Skeletal muscle tissue (tissue), 3 donors: ENCODE measurements at regions not wholly inside any gene's neighbourhood (a gene's known extent, or its start where the extent isn't known, plus 50 kb on each side); places are given as distances from the start of the nearest gene placed in this dataset.
"Not testable (repeated sequence)": the region's sequence is repeated elsewhere in the genome, so short reads cannot be mapped to it uniquely, and the experiment has no call there.

Source experiments
- H3K27ac ChIP-seq: one replicate; pipeline ENCODE4 v1.7.0; 2013; ENCODE audit warnings: mild to moderate bottlenecking, low read depth, low read length, inconsistent platforms
- H3K27me3 ChIP-seq, 3 donors: one replicate each; pipeline ENCODE4 v1.7.0; 2013; ENCODE audit warnings: low read length in 3 of 3; ENCODE audit not compliant: control insufficient read depth in 3 of 3, insufficient read depth in 3 of 3
- H3K36me3 ChIP-seq, 3 donors: one replicate each; pipeline ENCODE4 v1.7.0; 2013; ENCODE audit warnings: low read length in 3 of 3; ENCODE audit not compliant: control insufficient read depth in 3 of 3, insufficient read depth in 3 of 3
- H3K4me1 ChIP-seq, 3 donors: one replicate each; pipeline ENCODE4 v1.7.0; 2013; ENCODE audit warnings: low read length in 3 of 3, mild to moderate bottlenecking in 3 of 3; ENCODE audit not compliant: control insufficient read depth in 3 of 3, insufficient read depth in 3 of 3
- H3K4me3 ChIP-seq, 3 donors: one replicate each; pipeline ENCODE4 v1.7.0; 2013; ENCODE audit warnings: low read length in 3 of 3
- H3K9ac ChIP-seq, 3 donors: one replicate each; pipeline ENCODE4 v1.7.0; 2013; ENCODE audit warnings: low read length in 3 of 3, mild to moderate bottlenecking in 3 of 3, moderate library complexity in 2 of 3, low read depth in 1 of 3
- H3K9me3 ChIP-seq, 3 donors: one replicate each; pipeline ENCODE4 v1.7.0; 2013; ENCODE audit warnings: low read length in 3 of 3; ENCODE audit not compliant: control insufficient read depth in 3 of 3
- donor health status: Osteomylitis.

GRCh38 chr3:26260139-26260538 is 362.4 kb upstream of the LRRC3B start:
- Histone ChIP-seq H3K4me1 (no peaks in the 10 kb centered on the region), H3K4me3 (no peak overlapping the region), H3K36me3 (no peaks in the 10 kb centered on the region), H3K27me3 (no peaks in the 10 kb centered on the region), H3K9ac (no peak overlapping the region), H3K27ac (no peak overlapping the region), H3K9me3 (no peaks in the 10 kb centered on the region)

GRCh38 chr3:26264708-26265107 is 357.9 kb upstream of the LRRC3B start:
- Histone ChIP-seq H3K9me3 (no peaks in the 10 kb centered on the region), H3K36me3 (no peaks in the 10 kb centered on the region), H3K4me3 (no peak overlapping the region), H3K4me1 (no peaks in the 10 kb centered on the region), H3K27me3 (no peaks in the 10 kb centered on the region), H3K27ac (no peak overlapping the region), H3K9ac (no peak overlapping the region)

GRCh38 chr3:26271848-26272247 is 350.7 kb upstream of the LRRC3B start:
- Histone ChIP-seq H3K36me3 (no peaks in the 10 kb centered on the region), H3K4me3 (no peak overlapping the region)

GRCh38 chr3:26273196-26273595 is 349.4 kb upstream of the LRRC3B start:
- H3K36me3 ChIP-seq: no peaks in the 10 kb centered on the region
- peaks cover 0 to 2% (median 0%) of the 10 kb centered on the region in 3 donors for H3K4me1 ChIP-seq
- H3K9ac ChIP-seq: no peak overlapping the region

More at GRCh38 chr3:26271848-26272247, 350.7 kb upstream of the LRRC3B start:
- H3K4me1 ChIP-seq: no peaks in the 10 kb centered on the region
- H3K27ac ChIP-seq: no peak overlapping the region
- H3K9me3 ChIP-seq: no peaks in the 10 kb centered on the region
- no peaks in the 10 kb centered on the region for H3K27me3 ChIP-seq
- no peak overlapping the region for H3K9ac ChIP-seq

GRCh38 chr3:26279091-26279490 is 343.5 kb upstream of the LRRC3B start:
- Histone ChIP-seq H3K27ac (no peak overlapping the region), H3K9me3 (peaks cover 0 to 4% (median 0%) of the 10 kb centered on the region in 3 donors), H3K27me3 (no peaks in the 10 kb centered on the region), H3K4me1 (peaks cover 0 to 2% (median 0%) of the 10 kb centered on the region in 3 donors), H3K36me3 (no peaks in the 10 kb centered on the region), H3K4me3 (no peak overlapping the region), H3K9ac (no peak overlapping the region)

More at GRCh38 chr3:26273196-26273595, 349.4 kb upstream of the LRRC3B start:
- no peak overlapping the region for H3K4me3 ChIP-seq
- no peaks in the 10 kb centered on the region for H3K27me3 ChIP-seq
- H3K27ac ChIP-seq: no peak overlapping the region
- H3K9me3 ChIP-seq: no peaks in the 10 kb centered on the region

- Histone ChIP-seq H3K27me3 (no peaks in the 10 kb centered on the region), H3K27ac (no peak overlapping the region), H3K36me3 (no peaks in the 10 kb centered on the region), H3K4me3 (no peak overlapping the region), H3K9ac (no peak overlapping the region), H3K4me1 (peaks cover 0 to 2% (median 0%) of the 10 kb centered on the region in 3 donors), H3K9me3 (peaks cover 0 to 9% (median 4%) of the 10 kb centered on the region in 3 donors)
These were observed 342.1 kb upstream of the LRRC3B start for GRCh38 chr3:26280517-26280916.

- no peak overlapping the region for H3K9ac ChIP-seq
- H3K4me3 ChIP-seq: no peak overlapping the region
- peaks cover 0 to 9% (median 4%) of the 10 kb centered on the region in 3 donors for H3K9me3 ChIP-seq
- H3K27me3 ChIP-seq: no peaks in the 10 kb centered on the region
- H3K27ac ChIP-seq: no peak overlapping the region
- H3K4me1 ChIP-seq: peaks cover 0 to 2% (median 0%) of the 10 kb centered on the region in 3 donors
- no peaks in the 10 kb centered on the region for H3K36me3 ChIP-seq
These were observed 341.1 kb upstream of the LRRC3B start for GRCh38 chr3:26281284-26281985.

GRCh38 chr3:26284503-26284902 is 338.1 kb upstream of the LRRC3B start:
- H3K4me1 ChIP-seq, H3K27me3 ChIP-seq, H3K36me3 ChIP-seq, H3K4me3 ChIP-seq, H3K27ac ChIP-seq, H3K9ac ChIP-seq, H3K9me3 ChIP-seq: not testable (repeated sequence)

GRCh38 chr3:26291840-26292239 is 330.7 kb upstream of the LRRC3B start:
- Histone ChIP-seq H3K27ac (no peak overlapping the region), H3K36me3 (no peaks in the 10 kb centered on the region), H3K4me1 (no peaks in the 10 kb centered on the region), H3K9ac (no peak overlapping the region), H3K27me3 (no peaks in the 10 kb centered on the region), H3K9me3 (no peaks in the 10 kb centered on the region), H3K4me3 (no peak overlapping the region)

- H3K9ac ChIP-seq: no peak overlapping the region
- no peaks in the 10 kb centered on the region for H3K4me1 ChIP-seq
- H3K27me3 ChIP-seq: no peaks in the 10 kb centered on the region
- no peak overlapping the region for H3K4me3 ChIP-seq
- H3K36me3 ChIP-seq: no peaks in the 10 kb centered on the region
- H3K27ac ChIP-seq: no peak overlapping the region
- H3K9me3 ChIP-seq: no peaks in the 10 kb centered on the region
These were observed 329.8 kb upstream of the LRRC3B start for GRCh38 chr3:26292780-26293179.
